Fibroblast of skin of right quadriceps (primary cell): ENCODE measurements at regions not wholly inside any gene's neighbourhood (a gene's known extent, or its start where the extent isn't known, plus 50 kb on each side); places are given as distances from the start of the nearest gene placed in this dataset.
A peak's percentile ranks its signal among the peaks of the same experiment; 100 is the strongest.
"Not testable (repeated sequence)": the region's sequence is repeated elsewhere in the genome, so short reads cannot be mapped to it uniquely, and the experiment has no call there.

Experiments
- DNase-seq: peaks from one replicate; pipeline ENCODE4 v3.0.0-alpha.2; 2013

- no peak for DNase-seq
Observed at GRCh38 chrX:125681058-125681457, 361.4 kb downstream of the TEX13C start.

DNA sequence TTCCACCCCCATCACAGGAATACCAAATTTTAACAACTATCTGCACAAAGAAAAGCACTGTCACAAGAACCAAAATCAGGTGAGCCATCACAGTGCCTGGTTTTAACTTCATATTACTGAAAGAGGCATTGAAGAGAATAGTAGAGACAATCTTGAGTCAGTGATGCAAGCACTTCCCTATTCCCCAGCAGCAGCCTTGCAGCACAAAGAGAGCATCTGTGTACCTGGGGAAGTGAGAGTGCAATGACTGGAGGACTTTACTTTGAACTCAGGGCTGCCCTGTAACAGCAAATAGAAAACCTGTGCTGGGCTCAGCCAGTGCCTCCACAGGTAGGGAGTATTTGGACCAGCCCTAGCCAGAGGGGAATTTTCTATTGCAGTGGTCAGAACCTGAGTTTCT is 361.8 kb downstream of the TEX13C start:
- DNase-seq, result no peak

DNA sequence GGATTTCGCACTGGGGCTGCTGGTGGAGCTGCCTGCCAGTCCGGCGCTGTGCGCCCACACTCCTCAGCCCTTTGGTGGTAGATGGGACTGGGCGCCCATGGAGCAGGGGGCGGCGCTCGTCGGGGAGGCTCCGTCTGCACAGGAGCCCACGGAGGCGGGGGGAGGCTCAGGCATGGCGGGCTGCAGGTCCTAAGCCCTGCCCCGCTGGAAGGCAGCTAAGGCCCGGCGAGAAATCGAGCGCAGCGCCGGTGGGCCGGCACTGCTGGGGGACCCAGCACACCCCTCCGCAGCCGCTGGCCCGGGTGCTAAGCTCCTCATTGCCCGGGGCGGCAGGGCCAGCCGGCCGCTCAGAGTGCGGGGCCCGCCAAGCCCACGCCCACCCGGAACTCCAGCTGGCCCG is 370.9 kb downstream of the TEX13C start:
- DNase-seq, result not testable (repeated sequence)

DNA sequence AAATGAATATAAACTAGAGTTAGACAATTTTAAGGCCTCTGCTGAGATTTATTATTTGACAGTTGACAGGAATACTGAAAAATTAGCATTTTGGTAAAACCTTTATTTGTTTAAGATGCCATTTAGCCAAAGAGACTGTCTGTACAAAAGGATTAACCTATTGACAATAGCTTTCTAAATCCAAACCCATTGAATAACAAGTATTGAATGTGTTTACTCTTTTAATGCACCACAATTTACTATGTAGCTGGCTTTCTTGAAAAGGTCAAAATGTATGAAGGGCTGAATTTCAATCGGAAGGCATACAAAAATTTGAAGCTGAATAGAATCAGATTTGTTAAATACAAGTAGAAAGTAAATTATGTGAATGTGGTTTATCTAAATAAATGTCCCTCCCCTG is 374.5 kb downstream of the TEX13C start:
- DNase-seq, result no peak

DNA sequence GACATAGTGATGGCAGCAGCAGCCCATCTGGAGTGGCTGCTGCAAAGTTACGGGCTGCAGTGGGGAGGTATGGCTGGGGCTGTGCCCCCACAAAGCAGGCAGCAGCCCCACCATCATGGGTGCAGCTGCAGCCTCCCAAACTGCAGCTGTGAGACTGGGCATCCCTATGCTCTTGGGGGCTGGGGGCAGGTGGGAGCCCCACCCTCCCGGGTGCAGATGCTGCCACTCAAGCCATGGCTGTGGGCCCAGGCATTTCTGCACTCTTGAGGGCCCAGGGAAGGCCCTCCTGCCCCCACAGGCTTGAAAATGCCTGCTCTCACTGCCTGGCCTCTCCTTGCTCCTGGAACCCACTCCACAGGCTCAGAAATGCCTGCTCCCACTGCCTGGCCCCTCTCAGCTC is 389.4 kb downstream of the TEX13C start:
- no peak for DNase-seq

DNA sequence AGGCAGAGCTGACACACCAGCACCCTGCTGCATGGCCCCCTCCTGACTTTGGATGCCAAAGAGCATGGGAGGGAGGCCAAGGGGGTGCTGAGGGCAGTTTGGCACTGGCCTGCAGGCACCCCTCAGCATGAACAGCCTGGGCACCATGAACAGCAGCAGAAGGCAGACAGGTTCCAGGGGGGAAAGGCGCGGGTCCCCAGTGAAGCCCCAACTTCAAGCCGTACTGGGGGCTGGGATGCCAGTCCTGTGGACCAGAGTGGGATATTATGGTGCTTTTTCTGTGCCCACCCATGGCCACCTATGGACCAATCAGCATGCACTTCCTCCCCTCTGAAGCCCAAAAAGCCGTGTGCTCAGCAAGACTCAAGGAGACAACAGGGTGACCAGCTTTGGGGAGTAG is 389.9 kb downstream of the TEX13C start:
- no peak for DNase-seq

GRCh38 chrX:125710403-125711062 is 390.9 kb downstream of the TEX13C start:
- no peak for DNase-seq

GRCh38 chrX:125711103-125711502 is 391.4 kb downstream of the TEX13C start:
- DNase-seq, result no peak

- no peak for DNase-seq
Observed at GRCh38 chrX:125713633-125714032, 394.0 kb downstream of the TEX13C start.

GRCh38 chrX:125727117-125727516 is 407.4 kb downstream of the TEX13C start:
- no peak for DNase-seq

GRCh38 chrX:125736008-125736729 is 416.5 kb downstream of the TEX13C start:
- no peak for DNase-seq

GRCh38 chrX:125742811-125743210 is 423.1 kb downstream of the TEX13C start:
- no peak for DNase-seq

DNA sequence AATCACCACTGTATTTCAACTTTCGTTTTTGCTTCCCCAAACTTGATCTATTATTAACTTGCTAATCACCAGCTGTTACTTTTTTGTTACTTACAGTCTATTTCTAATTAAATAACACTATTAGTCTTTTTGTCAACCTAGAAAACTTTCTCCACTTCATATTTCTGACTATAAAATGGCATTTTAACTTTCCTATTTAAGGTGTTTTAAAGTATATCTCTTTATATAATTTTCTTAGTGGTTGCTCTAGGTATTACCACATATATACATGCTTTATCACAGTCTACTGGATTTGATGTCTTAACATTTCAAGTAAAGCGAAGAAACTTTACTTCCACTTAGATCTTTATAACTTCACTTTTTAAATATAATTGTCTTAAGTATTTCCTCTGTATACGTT is 421.2 kb downstream of the DCAF12L2 start:
- DNase-seq, result no peak

- peak; percentile 0 for DNase-seq
Observed at GRCh38 chrX:125757794-125758564, 408.1 kb downstream of the DCAF12L2 start.

GRCh38 chrX:125758819-125759218 is 407.3 kb downstream of the DCAF12L2 start:
- no peak for DNase-seq

GRCh38 chrX:125762954-125763353 is 403.1 kb downstream of the DCAF12L2 start:
- no peak for DNase-seq

- DNase-seq, result no peak
Observed at GRCh38 chrX:125765347-125765746, 400.7 kb downstream of the DCAF12L2 start.

GRCh38 chrX:125769628-125770027 is 396.5 kb downstream of the DCAF12L2 start:
- DNase-seq, result no peak

GRCh38 chrX:125778261-125778660 is 387.8 kb downstream of the DCAF12L2 start:
- no peak for DNase-seq

DNA sequence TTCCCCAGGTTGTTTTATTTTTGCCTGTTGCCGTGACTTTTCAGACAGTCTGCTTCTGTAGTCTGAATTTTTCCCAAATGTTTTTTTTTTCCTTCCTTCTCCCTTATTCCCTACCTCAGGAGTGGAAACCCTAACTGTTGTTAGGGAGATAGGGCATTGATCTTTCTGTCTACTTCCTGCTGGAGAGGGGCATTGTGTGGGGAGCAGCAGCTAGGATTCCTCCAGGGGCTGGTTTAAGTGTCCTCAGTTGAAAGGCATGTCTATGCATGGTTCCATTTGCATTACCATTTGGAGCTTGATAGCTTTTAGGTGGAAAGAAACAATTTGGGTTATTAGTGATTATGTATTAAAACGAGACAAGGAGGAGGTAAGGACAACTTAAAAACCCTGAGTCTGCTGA is 383.9 kb downstream of the DCAF12L2 start:
- DNase-seq, result no peak

- peak; percentile 3 for DNase-seq
Observed at GRCh38 chrX:125786316-125786715, 379.8 kb downstream of the DCAF12L2 start.

DNA sequence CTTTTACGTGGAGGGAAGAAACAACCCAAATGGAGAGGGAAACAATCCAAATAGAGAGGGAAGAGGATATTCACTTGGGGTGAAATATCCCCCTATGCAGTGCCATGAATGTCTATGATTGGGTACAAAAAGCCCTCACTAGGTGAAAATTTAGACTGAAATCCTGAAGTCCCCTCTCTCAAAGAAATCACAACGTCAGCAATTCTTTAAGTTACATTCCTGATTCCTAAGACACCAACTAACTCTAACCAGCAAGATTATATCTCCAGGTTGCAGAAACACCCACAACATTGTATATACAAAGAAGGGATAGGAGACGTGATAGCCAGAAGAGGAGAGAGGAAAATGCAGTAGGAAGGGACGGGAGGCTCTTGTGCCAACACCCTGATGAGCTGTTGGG is 374.3 kb downstream of the DCAF12L2 start:
- DNase-seq, result no peak

DNA sequence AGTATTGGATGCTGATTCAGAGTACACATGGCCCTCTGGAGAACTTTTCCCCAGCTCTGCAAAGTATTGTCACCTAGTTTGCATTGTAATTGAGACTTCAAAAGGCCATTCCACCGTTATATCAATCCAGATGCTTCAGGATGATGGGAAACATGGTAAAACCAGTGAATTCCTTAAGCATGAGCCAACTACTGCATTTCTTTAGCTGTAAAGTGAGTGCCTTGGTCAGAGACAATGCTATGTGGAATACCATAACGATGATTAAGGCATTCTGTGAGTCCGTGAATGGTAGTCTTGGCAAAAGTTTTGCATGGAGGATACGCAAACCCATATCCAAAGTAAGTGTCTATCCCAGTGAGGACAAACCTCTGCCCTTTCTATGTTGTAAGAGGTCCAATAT is 355.2 kb downstream of the DCAF12L2 start:
- DNase-seq, result peak; percentile 0

DNA sequence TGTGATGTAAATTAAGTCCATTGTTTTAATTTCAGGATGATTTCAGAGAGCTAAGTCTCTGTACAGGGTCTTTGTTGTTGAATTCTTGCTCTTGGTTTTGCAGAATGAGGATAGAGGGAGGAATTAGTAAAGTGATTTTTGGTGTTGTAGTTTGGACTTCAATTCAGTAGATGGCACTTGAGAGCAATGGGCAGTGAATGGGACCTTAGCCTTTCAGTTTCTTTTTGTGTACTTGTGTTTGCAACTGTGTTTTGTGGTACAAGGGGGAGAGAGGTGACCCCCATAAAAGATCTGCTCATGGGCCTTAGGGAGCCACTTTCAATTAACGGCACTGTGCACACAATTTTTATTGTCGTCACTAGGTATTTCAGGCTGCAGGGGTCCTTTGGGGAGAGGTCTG is 340.0 kb downstream of the DCAF12L2 start:
- DNase-seq, result no peak
